ENCODE measurements at regions not wholly inside any gene's neighbourhood (a gene's known extent, or its start where the extent isn't known, plus 50 kb on each side); places are given as distances from the start of the nearest gene placed in this dataset.

DNA sequence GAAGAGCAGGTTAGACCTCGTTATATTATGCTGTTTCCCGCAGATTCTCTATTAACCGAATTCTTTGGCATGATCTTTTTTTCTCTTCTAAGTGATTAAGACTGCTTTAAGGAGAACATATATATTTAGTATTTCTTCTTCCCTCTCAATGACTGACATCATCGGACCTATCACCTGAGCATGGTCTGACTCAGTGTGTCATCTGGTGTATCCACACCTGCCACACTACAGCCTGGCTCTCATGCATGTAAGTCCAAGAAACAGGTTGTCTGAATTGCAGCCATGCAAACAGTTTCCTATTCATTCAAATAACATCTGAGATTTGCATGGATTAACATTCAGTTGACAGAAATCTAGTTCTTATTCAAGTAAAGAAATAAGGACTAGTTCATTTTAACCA, 55.1 kb upstream of the CWC22 start:
- ATAC-seq (no peak), DNase-seq (ENCODE audit: low read depth, low spot score) (no peak)
- no peaks in the 10 kb centered on the region for H3K79me2 ChIP-seq (ENCODE audit: insufficient read depth, low read length)

More for the DNA sequence above, 55.1 kb upstream of the CWC22 start:
- no peaks in the 10 kb centered on the region for H3K36me3 ChIP-seq (ENCODE audit: control insufficient read depth in 1 of 2, insufficient read depth in 2 of 2, low read length in 2 of 2)
- no peak overlapping the region for H3K4me3 ChIP-seq (replicated peaks in 1 of 2; ENCODE audit: low read depth in 1 of 2, low read length in 2 of 2)
- no peak overlapping the region for H3K27ac ChIP-seq (ENCODE audit: low read depth, low read length)
- ChIA-PET POLR2A (no interaction called here), CTCF (interaction anchor here (1.2 kb wide), 1 partner anchor 15 kb away, joined by 3 read pairs; no protein-coding TSS in a partner anchor), RAD21 (ENCODE audit: low non-redundant PET in 1 of 2, low total read pairs in 2 of 2, uncharacterized antibody in 2 of 2, unreplicated experiment in 2 of 2) (no interaction called here)
- H2AFZ ChIP-seq (ENCODE audit: low read depth, low read length, poor library complexity, severe bottlenecking) = no peak overlapping the region
- H3K27me3 ChIP-seq (ENCODE audit: insufficient read depth, low read length) = no peaks in the 10 kb centered on the region
- H3K9me3 ChIP-seq (ENCODE audit: control insufficient read depth in 1 of 2, insufficient read depth in 1 of 2, low read depth in 1 of 2, low read length in 2 of 2) = no peaks in the 10 kb centered on the region
- H3K9ac ChIP-seq (ENCODE audit: low read length) = no peak overlapping the region
- TF ChIP-seq RAD21 (IDR thresholded peaks at IDR 0.05; ENCODE audit: low read depth) (no peak), POLR2AphosphoS5 (IDR thresholded peaks at IDR 0.05; ENCODE audit: low read depth, low read length) (no peak), SIN3A (IDR thresholded peaks at IDR 0.05; ENCODE audit: low read depth) (no peak), ELF1 (IDR thresholded peaks at IDR 0.05; ENCODE audit: borderline replicate concordance, low read depth) (no peak), ZNF274 (IDR thresholded peaks at IDR 0.05; ENCODE audit: low read depth, low read length) (no peak), FOSL1 (IDR thresholded peaks at IDR 0.05; ENCODE audit: low read depth) (no peak), CBX3 (IDR thresholded peaks at IDR 0.05; ENCODE audit: low read depth) (no peak), SRF (IDR thresholded peaks at IDR 0.05; ENCODE audit: low read depth) (no peak), TCF7L2 (IDR thresholded peaks at IDR 0.05; ENCODE audit: borderline replicate concordance, extremely low read depth, insufficient read depth, insufficient read length) (no peak), CEBPB (IDR thresholded peaks at IDR 0.05; ENCODE audit: low read depth) (no peak), JUND (IDR thresholded peaks at IDR 0.05) (no peak), POLR2A (IDR thresholded peaks at IDR 0.05; ENCODE audit: borderline replicate concordance, extremely low read depth, insufficient read depth, insufficient read length) (no peak), YY1 (IDR thresholded peaks at IDR 0.05; ENCODE audit: extremely low read depth, insufficient replicate concordance, low read depth, low read length) (no peak)
- TF ChIP-seq, protein P1, sequence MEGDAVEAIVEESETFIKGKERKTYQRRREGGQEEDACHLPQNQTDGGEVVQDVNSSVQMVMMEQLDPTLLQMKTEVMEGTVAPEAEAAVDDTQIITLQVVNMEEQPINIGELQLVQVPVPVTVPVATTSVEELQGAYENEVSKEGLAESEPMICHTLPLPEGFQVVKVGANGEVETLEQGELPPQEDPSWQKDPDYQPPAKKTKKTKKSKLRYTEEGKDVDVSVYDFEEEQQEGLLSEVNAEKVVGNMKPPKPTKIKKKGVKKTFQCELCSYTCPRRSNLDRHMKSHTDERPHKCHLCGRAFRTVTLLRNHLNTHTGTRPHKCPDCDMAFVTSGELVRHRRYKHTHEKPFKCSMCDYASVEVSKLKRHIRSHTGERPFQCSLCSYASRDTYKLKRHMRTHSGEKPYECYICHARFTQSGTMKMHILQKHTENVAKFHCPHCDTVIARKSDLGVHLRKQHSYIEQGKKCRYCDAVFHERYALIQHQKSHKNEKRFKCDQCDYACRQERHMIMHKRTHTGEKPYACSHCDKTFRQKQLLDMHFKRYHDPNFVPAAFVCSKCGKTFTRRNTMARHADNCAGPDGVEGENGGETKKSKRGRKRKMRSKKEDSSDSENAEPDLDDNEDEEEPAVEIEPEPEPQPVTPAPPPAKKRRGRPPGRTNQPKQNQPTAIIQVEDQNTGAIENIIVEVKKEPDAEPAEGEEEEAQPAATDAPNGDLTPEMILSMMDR (IDR thresholded peaks at IDR 0.05 in 2 of 3, conservative IDR thresholded peaks at IDR 0.05 in 1 of 3; ENCODE audit: borderline replicate concordance in 1 of 3, insufficient read depth in 1 of 3, low read depth in 2 of 3, low read length in 2 of 3) = no peak
- TF ChIP-seq, protein P2, sequence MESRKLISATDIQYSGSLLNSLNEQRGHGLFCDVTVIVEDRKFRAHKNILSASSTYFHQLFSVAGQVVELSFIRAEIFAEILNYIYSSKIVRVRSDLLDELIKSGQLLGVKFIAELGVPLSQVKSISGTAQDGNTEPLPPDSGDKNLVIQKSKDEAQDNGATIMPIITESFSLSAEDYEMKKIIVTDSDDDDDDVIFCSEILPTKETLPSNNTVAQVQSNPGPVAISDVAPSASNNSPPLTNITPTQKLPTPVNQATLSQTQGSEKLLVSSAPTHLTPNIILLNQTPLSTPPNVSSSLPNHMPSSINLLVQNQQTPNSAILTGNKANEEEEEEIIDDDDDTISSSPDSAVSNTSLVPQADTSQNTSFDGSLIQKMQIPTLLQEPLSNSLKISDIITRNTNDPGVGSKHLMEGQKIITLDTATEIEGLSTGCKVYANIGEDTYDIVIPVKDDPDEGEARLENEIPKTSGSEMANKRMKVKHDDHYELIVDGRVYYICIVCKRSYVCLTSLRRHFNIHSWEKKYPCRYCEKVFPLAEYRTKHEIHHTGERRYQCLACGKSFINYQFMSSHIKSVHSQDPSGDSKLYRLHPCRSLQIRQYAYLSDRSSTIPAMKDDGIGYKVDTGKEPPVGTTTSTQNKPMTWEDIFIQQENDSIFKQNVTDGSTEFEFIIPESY (IDR thresholded peaks at IDR 0.05; ENCODE audit: extremely low read depth, insufficient replicate concordance, low read length) = no peak
- TF ChIP-seq, protein P3, sequence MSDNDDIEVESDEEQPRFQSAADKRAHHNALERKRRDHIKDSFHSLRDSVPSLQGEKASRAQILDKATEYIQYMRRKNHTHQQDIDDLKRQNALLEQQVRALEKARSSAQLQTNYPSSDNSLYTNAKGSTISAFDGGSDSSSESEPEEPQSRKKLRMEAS (IDR thresholded peaks at IDR 0.05) = no peak
- intact Hi-C loops (cut with micrococcal nuclease) = no loop called here
- no peaks in the 10 kb centered on the region for H4K20me1 ChIP-seq (ENCODE audit: insufficient read depth)
- BruUV-seq (replicated peaks) = no TSS peak
- H3K9me2 ChIP-seq (ENCODE audit: insufficient read depth) = no peaks in the 10 kb centered on the region
- H3K4me1 ChIP-seq (ENCODE audit: control insufficient read depth in 1 of 2, insufficient read depth in 2 of 2, low read length in 2 of 2) = no peaks in the 10 kb centered on the region
- H3K4me2 ChIP-seq (ENCODE audit: low read length) = no peak overlapping the region
